Skeletal muscle cell (primary cell): ENCODE measurements at regions not wholly inside any gene's neighbourhood (a gene's known extent, or its start where the extent isn't known, plus 50 kb on each side); places are given as distances from the start of the nearest gene placed in this dataset.
"Not testable (repeated sequence)": the region's sequence is repeated elsewhere in the genome, so short reads cannot be mapped to it uniquely, and the experiment has no call there.

ENCODE experiments used
- DNase-seq: peaks from one replicate; pipeline ENCODE4 v3.0.0-alpha.2; 2010; ENCODE audit warnings: low read depth
- H3K4me3 ChIP-seq: 2 replicates; pipeline ENCODE4 v1.5.1; 2011; ENCODE audit warnings: low read depth, mild to moderate bottlenecking, control low read depth, low read length, moderate library complexity

DNA sequence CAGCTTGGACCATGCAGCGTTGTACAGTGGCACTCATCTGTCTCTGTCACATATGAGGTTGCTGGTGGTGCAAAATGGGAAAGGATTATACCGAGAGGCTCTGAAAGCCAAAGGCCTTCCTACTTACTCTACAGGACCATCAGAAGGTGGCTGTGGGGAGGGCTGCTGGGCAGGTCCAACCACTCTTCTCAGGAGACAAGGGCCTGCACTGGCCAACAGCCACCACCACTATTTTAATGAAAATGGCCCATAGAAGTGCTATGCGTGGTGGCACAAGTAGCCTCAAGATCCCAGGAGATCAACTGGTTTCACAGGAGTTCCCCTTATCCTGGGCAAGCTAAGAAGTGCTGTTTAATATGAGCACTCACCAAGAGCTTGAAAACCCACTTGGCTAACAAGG, 52.3 kb downstream of the MRPL57 start:
- H3K4me3 ChIP-seq = no peak overlapping the region
- no peak for DNase-seq

DNA sequence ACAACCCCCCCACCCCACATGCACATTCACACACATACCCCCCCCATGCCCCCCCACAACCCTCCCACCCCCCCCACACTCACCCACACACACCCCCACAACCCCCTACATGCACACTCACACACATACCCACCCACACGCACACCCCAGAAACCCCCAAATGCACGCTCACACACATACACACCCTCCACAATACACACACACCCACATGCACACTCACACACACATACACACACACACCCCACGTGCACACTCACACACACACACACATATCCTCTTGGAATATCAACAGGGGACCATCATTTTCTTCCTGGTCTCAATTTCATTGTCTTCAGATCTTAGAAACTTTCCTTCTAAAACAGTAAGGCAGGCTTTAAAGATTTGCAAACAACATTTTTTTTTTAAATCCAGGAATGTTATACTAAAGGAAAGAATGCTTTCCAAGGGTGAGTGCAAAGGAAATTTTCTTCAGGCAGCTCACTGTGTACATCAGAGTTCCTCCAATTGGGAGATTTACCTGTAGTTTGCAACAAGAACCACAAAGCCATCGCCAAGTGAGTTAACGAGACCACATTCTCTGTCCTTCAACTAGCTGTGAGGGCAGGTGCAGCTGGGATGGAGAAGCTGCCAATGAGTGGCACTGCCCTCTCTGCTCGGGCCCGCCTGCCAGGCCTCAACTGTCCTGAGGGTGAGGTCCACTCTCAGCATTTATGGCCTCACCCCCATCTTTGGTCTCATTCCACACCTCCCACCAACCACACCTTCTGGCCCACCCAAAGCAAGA, 53.0 kb downstream of the MRPL57 start:
- no peak overlapping the region for H3K4me3 ChIP-seq
- no peak for DNase-seq

DNA sequence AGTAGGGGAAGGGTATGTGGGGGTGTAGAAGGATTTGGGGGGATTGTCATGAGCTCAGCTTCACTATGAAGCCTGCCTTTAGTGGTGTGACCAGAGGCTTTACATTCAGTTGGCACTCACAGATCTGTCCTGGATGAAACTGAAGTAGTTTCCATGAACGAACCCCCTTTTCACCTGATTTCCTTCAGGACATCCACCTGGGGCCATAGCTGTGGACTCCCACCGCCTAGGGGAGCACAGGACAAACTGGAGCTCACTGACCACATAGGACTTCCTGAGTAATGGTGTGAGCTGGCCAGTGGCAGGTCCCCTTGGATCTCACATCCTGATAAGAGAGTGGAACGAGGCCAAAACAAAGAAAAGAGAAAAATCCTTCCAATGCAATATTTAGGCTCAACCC, 54.1 kb downstream of the MRPL57 start:
- H3K4me3 ChIP-seq = no peak overlapping the region
- DNase-seq = no peak

DNA sequence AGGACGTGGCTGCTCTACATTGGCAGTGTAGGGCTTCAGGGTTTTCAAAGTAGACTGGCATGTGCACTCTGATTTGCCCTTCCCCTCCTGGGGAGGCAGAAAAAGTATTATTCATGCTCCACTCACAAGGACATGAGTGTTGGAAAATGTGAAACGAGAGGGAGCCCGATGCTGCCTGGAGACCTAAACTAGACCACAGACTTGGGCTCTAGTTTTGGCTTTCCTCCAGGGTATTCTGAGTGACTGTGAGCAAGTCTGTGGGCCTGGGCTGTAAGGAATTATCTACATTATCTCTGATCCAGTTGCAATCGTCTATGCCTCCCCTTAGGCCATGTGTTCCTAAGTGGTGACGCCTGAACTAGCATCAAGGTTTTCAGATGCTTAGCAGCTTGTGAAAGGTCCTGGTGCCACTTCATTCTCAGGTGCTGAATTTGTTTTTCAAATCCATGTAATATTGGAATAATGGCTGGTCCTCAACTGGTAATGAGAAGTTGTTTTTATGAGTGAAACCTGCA, 55.0 kb downstream of the MRPL57 start:
- DNase-seq = no peak
- H3K4me3 ChIP-seq = no peak overlapping the region

DNA sequence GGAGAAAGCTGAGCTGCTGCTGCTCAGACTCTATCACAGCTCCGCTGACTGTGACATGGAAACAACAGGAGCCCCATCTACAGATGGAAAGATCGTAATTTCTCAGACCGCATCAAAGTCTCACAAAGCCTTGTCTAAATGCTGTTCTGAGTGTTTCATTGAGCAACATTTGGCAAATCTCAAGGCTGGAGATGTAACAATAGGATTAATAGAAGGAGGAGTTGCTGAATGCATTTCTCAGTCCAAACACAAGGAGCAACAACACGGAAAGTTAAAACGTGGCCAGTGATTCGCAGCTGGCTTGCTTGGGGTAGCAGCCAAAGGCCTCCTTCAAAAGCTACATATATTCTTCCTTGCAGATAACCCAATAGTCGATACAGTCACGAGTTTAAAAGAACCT, 55.7 kb downstream of the MRPL57 start:
- DNase-seq = peak; percentile 43
- H3K4me3 ChIP-seq = no peak overlapping the region

DNA sequence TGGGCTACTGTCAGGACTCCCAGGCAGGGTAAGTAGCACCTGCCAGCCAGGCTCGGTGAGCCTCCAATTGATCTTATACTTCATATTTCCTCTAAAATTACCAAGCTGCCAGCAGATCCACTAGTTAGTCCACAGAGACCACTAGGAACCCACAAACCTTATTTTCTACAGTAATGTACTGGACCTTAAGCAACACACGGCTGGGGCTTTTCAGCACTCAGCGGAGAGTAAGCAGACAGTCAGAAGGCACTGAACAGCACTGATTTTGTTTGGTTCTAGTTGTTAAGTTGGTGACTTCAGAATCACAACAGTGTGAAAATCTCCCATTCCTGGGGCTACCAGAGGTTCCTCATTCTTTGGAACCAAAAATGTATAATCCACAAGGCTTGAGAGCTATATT, 56.1 kb downstream of the MRPL57 start:
- H3K4me3 ChIP-seq = no peak overlapping the region
- no peak for DNase-seq

DNA sequence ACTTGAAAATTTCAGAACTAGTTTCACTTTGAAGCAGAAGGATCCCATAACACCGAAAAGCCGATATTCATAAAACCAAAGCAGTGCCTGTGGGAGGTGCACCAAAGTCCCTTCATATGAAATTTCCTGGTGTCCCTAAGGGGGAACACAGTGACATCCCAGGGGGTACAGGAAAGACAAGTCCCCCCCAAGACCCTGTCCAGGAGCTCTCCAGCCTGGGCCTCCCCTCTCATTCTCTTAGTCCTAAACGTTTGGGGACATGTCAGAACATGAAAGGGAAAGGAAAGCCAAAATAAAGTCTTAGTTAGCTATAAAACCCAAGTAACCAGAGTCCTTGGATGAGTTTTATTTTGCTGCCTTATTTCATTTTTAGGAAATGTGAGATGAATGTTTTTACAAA, 56.6 kb downstream of the MRPL57 start:
- H3K4me3 ChIP-seq = no peak overlapping the region

DNA sequence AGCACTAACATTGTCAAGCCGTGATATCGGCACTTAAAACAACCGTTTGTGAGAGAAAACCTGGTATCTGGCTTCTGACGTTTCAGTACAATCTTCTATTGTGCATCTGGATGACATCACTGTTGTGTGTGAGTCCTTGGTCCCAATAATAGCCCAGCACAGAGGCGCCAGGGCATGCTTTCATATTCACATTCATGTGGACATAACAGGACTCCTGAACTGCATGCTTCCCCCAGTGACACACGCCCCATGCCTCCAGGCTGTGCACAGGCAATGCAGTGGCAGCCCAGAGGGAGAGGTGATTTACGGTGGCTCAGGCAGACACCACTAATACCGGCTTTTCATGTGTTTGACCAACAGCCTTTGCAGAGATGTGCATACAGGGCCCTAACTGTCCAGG, 58.1 kb downstream of the MRPL57 start:
- no peak overlapping the region for H3K4me3 ChIP-seq
- DNase-seq = no peak

More for the DNA sequence above, 56.6 kb downstream of the MRPL57 start:
- DNase-seq = no peak

DNA sequence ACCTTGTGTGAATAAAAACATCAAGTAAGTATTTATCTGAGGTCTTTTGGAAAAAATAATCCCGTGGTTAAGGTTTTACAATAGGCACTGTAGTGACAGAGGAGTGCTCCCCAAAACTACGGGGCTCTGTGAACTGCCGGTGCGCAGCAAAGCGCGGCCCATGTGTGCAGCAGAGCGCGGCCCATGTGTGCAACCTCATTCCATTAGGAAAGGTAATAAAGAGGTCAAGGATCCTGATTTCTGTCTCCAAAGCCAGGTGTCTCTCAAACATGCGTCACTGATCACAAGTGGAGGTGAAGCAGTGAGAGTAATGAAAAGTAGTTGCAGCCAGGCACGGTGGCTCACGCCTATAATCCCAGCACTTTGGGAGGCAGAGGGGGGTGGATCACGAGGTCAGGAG, 58.7 kb downstream of the MRPL57 start:
- no peak overlapping the region for H3K4me3 ChIP-seq
- DNase-seq = no peak

DNA sequence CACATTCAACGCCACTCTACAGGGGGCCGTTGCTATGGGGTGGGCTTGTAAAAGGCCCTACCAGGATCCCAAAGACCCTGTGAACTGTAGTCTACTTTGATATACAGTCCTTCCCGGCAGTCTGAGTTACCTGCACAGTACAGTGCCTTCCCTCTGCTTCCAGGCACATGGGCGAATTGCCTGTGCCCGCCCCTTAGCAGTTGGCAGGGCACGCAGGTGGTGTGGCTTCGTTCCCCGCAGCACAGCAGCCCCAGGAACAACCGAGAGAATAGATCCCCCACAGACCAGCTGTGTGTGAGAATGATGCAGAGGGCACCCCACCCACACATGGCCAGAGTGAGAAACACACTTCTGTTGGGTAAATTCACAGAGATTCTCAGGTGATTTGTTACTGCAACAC, 60.6 kb downstream of the MRPL57 start:
- no peak overlapping the region for H3K4me3 ChIP-seq
- DNase-seq = no peak

DNA sequence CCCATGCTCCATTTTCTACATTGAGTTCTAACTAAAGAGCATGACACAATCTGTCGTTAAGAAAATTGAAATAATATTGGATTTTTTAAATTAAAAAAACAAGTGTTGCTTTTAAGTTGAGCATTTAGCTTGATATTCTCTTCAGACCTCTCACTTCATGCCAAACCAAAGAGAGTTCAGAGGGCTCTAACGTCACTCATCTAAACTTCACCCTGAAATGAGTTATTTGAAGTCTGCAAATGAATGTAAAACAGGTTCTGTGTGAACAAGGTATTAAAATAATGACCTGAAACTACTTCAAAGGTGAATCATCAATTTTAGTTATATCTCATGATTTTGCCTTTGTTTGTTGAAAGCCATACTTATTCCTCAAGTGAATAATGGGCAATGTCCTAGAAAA, 61.8 kb downstream of the MRPL57 start:
- H3K4me3 ChIP-seq = no peak overlapping the region
- DNase-seq = no peak

DNA sequence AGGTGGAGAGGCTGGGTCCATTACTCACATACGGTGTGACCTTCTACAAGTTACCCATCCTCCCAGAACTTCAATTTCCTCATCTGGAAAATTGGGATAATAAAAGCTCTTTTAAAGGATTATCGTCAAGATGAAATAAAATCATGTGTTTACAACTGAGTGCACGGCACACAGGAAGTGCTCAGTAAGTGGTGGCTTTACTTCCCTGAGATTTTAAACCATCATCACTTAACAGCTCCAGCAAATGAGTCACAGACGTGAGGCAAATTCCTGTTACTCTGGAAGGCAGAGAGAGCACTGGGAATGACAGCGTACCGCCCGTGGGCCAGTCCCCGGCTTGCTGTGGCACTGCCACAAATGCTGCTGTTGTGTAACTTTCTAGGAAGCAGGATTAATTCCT, 64.1 kb downstream of the MRPL57 start:
- peak overlapping the region; percentile 5 for H3K4me3 ChIP-seq
- DNase-seq = peak; percentile 25

DNA sequence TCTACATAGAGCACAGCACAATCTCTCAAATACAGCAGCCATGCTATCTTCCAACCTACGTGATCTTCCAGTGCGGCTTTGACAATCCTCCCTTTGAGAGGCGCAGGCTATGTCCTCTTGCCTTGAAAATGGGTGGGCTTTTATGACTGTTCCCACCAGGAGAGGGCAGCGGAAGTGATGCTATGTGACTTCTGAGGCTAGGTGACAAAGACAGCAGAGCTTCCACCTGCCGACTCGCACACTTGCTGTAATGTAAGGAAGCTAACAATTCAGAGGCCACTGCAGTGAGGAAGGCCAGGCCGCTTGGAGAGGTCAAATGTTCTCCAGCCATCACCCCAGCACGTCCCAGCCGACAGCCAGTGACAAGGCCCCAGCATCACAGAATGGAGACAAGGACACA, 65.8 kb downstream of the MRPL57 start:
- no peak overlapping the region for H3K4me3 ChIP-seq
- DNase-seq = no peak

DNA sequence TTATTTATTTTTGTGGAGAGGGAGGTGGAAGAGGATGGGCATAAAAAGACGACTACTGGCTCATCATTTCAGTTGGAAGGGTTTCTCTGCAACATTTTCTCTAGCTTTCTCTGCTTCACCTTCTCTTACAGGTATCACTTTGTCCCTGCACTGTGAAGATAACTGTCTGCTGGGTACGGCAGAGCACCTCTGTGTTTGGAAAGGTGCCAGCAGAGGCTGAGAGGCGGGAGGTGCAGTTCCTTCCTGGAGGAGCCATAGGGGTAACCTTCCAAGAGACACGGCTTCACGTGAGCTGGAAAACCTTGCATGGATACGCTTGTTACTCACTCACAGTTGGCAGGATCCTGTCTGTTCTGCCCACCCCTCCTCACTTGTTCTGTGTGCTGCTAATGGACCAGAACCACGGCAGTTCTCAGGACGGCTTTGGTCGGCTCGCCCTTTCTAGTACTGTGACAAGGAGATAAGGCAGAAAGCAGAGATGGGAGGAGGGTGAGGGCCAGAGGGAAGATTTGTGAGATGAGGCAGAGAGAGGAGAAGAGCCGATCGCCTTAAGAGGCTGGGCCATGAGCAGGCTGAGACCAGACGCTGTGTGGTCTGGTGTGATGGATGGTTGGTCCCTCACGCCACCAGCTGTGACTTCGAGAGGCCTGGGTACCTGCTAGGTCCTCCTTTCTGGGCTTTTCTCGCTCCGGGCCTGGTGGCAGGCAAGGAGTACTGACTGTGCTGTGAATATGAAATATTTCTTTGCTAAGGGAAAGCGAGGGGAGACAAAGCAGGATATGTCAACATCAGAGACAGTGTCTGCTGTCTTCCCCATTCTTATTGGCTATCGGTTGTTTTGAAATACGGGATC, 66.8 kb downstream of the MRPL57 start:
- no peak overlapping the region for H3K4me3 ChIP-seq
- DNase-seq = no peak

DNA sequence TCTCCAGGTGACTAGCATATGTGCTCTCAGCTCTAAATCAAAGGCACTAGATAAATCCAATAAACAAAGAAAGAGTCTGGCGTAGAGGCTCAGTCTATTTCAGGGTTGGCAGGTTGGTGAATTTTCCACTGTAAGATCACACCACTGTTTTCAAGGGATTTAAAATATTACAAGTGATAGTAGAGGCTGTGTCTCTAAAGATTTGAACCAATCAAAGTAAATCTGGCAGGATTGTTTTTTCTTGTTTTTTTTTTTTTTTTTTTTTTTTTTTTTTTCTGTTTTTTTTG, 67.4 kb downstream of the MRPL57 start:
- H3K4me3 ChIP-seq, DNase-seq: not testable (repeated sequence)

DNA sequence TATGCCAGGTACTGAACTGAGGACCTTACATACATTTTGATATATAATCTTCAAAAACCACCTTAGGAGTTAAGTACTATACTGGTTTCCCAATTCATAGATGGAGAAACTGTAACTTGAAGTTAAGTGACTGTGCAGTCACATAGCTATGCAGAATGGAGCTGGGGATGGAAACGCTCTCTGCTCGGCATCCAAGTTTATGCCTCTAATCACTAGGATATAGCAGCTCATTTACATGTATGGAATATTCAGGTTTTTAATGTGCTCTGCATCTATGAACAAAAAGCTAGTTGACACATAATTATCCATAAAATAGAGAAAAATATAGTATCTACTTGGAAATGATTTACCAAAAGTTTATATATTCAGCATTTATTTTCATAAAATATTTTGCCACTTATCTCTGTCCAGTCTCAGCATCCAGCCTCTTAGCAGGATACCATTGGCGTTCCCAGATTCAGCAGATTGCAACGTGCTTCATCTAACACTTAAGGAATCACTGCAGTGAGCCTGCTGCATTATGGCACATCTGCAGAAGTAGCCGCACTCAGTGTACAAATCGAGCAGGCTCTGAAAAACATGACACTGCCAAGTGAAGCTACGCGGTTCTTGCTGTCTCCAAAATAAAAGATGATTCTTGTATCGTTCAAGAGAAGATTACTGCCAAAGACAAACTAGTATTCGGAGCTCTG, 70.4 kb downstream of the MRPL57 start:
- no peak for DNase-seq
- no peak overlapping the region for H3K4me3 ChIP-seq

DNA sequence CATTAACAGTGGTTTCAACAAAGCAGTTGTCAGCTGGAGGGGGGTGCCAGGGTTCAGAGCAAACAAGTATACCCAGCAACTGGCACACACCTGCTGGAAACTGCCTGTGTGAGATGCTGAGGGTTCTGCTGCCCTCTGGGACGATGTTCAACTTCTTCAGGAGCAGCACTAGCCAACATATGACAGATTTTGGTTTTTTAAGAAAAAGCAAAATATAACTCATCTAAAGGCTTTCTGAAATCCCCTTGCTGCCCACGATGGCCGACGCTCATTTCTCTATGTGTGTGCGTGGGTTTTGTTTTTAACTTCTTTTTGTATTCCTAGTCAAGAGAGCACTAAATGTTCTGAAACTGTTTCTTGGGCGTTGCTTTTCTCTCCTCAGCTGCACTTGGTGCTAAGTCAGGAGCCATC, 79.9 kb downstream of the MRPL57 start:
- no peak for DNase-seq
- H3K4me3 ChIP-seq = no peak overlapping the region

DNA sequence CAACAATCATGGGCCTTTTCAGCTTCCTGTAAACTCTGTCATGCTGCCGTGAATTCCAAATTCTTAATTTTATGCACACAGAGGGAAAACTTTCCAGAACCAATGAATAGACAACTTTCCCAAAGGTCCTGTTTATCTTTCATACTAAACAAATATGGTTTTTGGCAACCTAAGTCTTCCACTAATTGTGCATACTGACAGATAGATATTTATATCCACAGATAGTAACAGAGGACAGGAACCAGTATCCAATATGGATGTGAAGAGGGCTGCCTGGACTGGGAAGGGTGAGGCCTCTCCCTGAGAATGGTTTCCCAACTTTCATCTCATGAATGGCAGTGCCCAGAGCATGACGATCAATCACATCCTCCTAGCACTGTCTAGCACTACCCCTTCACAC, 80.4 kb downstream of the MRPL57 start:
- DNase-seq = no peak
- H3K4me3 ChIP-seq = no peak overlapping the region

DNA sequence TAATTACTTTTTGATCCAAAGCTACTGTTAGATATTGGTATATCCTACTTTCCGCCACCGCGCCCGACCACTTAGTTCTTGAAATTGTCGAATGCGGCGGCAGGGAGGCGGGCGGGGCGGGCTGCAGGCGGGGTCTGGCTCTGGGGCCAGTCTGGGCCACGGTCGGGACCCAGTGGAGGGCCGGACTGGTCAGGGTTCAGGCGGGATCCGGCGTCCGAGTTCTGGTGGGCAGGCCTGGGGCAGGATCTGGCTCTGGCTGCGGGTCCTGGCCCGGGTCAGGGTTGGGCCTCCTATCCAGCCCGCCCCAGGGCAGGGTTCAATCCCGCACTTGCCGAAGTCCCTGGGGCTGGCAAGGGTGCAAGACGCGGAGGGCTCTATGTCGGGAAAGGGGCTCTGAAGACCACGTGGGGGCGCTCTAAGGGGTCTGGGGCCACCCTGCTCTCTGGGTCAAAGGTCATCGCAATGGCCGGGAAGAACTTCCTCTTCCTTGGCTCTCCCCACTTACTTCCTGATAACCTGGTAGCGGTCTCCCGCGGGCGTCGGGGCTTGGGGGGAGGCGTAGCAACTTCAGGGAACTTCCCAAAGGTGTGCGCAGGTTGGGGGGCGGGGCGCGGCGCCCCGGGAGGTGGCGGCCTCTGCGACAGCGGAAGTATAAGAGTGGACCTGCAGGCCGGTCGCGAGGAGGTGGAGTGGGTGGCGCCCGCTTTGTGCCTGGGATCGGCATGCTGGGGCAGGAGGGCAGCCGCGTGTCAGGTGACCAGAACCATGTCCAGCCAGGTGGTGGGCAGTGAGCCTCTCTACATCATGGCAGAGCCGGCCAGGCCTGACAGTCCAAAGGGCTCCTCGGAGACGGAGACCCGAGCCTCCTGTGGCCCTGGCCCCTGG, 83.4 kb downstream of the MRPL57 start:
- DNase-seq = no peak
- no peak overlapping the region for H3K4me3 ChIP-seq
